AG08396 (cell line): ENCODE measurements at regions not wholly inside any gene's neighbourhood (a gene's known extent, or its start where the extent isn't known, plus 50 kb on each side); places are given as distances from the start of the nearest gene placed in this dataset.
"Not testable (repeated sequence)": the region's sequence is repeated elsewhere in the genome, so short reads cannot be mapped to it uniquely, and the experiment has no call there.

ENCODE experiments used
- DNase-seq: peaks from one replicate; pipeline ENCODE4 v3.0.0; 2012; ENCODE audit warnings: low spot score, mixed read lengths

DNA sequence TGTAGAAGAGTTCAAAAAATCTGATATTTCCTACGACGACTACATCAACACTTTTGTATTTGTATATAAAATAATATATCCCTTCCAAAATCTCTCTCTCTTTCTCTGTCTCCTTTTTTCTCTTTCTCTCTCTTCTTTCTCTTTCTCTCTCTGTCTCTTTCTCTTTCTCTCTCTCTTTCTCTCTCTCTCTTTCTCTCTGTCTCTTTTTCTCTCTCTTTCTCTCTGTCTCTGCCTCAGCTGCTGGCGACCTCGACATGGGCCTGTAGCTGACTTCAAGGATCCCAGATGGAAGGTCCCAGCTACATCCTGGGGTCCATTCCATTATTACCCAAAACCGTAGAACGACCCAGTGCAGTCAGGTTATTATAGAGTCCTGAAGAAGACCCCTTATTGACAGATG, 90.0 kb downstream of the CD24 start:
- no peak for DNase-seq

DNA sequence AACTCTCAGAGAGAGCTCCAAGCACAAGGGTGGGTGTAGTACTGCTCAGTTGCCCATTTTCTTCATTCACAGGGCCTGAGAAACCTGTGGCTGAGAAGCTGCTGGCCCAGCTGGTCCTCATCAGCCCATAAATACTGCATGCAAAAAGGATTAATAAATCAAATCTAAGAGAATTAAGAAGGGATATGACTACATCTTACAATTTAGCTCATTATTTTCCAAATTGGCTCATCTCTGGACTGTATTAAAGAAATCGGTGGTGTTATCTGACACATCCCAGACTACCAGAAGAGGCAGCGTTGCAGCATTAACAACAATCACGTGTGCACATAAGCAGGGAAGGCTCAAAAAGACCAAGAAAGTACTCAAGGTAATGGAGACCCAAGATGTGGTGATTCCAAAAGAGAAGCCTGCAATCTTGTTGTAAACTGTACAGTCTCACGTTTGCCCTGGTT, 90.7 kb downstream of the CD24 start:
- no peak for DNase-seq

DNA sequence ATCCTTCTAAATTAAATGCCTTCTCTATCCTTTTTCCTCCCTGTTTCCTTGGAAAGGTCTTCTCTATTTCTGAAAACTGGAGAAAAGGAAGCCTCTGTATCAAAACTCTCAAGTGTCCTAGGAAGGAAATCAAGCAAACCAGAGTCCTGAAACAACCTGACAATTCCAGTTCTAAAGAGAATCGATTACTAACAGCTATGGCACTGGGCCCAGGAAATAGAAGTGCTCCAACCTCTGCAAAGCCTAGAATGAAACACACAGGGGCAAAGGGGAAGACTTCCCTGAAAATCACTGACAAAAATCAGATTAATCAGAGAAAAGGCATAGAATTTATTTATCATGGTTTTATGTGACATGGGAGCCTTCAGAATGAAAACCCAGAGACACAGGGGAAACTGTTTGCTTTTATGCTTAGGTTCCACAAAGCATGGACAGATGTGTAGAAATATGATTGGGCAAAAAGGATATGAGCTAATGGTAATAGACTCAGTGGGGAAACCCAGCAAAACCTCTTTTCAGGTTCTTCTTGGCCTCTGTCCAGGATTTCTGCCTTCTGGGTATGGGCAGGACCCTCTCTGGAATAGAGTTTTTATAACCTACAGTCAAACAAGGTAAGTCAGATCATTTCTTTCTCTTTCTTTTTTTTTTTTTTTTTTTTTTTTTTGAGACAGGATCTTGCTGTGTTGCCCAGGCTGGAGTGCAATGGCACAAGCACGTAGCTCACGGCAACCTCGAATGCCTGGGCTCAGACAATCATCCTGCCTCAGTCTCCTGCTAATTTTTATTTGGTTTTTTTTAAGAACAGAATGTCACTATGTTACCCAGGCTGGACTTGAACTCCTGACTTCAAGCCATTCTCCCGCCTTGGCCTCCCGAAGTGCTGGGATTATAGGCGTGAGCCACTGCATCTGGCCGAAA, 91.7 kb downstream of the CD24 start:
- no peak for DNase-seq

DNA sequence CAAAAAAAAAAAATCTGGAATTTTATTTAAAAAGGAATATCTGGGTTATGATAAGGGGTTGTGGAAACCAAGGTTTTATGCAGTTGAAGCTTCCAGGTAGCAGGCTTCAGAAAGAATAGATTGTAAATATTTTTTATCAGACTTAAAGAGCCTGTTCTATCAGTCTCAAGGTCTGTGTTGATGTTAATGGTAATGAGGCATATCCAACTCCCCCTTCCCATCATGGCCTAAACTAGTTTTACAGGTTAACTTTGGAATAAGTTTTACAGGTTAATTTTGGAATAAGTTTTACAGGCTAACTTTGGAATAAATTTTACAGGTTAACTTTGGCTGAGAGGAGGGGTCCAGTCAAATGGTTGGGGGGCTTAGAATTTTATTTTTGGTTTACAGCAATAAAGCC, 92.4 kb downstream of the CD24 start:
- DNase-seq, result no peak

DNA sequence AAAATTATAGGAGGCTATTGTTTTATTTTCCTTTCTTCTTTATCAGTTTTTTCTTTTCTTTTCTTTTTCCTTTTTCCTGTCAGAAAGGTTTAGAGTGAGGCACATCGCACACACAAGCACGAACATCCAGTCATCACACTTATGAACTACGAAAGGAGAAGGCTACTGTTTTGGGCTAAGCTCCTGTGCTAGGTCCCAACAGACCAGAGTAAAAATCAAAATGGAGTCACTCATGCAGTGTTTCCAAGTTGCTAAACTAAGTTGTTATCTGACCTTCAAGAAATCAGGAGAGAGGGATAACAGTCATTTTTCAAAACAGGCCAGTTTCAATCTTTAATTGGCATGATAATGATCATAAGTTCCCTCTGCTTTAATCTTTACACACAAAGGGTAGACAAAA, 93.6 kb downstream of the CD24 start:
- DNase-seq, result no peak

DNA sequence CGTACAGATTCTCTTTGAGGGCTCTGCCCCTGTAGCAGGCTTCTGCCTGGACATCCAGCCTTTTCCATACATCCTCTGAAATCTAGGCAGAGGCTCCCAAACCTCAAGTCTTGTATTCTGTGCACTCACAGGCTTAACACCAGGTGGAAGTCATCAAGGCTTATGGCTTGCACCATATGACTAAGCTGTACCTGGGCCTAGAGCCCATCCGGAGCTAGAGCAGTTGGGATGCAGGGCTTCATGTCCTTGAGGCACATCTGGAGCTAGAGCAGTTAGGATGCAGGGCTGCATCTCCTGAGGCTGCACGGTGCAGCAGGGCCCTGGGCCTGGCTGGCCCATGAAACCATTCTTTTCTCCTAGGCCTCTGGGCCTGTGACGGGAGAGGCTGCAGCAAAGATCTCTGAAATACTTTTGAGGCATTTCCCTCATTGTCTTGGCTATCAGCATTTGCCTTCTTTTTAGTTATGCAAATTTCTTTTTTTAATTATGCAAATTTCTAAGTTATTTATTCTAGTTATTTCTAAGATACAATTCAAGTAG, 98.7 kb downstream of the CD24 start:
- no peak for DNase-seq

DNA sequence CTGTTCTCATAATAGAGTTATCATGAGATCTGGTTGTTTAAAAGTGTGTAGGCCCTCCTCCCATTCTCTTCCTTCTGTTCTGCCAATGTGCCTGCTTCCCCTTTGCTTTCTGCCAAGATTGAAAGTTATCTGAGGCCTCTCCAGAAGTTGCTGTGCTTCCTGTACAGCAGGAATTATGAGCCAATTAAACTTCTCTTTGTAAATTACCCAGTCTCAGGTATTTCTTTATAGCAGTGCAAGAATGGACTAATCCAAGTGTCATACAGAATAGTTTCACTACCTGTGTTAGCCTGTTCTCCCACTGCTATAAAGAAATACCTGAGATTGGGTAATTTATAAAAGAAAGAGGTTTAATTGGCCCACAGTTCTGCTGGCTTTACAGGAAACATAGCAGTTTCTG, 100.0 kb downstream of the CD24 start:
- no peak for DNase-seq

DNA sequence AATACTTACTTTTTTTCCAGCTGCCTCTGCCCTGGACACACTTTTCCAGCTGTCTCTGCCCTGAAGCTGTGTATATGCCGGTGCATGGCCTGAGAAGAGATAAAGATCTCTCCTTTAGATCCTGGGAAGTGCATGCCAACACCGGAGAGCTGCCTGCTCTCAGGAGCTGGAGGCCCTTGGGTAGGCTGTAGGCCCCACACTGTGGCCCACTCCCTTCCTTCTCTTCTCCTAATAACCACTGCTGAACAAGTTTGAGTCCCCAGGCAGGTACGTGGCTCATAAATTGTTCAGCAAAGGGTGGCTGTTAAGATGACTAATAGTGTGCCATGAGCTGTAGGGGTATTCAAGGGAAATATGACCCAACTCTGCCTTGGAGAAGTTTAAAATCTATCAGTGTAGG, 102.5 kb downstream of the CD24 start:
- DNase-seq, result no peak

DNA sequence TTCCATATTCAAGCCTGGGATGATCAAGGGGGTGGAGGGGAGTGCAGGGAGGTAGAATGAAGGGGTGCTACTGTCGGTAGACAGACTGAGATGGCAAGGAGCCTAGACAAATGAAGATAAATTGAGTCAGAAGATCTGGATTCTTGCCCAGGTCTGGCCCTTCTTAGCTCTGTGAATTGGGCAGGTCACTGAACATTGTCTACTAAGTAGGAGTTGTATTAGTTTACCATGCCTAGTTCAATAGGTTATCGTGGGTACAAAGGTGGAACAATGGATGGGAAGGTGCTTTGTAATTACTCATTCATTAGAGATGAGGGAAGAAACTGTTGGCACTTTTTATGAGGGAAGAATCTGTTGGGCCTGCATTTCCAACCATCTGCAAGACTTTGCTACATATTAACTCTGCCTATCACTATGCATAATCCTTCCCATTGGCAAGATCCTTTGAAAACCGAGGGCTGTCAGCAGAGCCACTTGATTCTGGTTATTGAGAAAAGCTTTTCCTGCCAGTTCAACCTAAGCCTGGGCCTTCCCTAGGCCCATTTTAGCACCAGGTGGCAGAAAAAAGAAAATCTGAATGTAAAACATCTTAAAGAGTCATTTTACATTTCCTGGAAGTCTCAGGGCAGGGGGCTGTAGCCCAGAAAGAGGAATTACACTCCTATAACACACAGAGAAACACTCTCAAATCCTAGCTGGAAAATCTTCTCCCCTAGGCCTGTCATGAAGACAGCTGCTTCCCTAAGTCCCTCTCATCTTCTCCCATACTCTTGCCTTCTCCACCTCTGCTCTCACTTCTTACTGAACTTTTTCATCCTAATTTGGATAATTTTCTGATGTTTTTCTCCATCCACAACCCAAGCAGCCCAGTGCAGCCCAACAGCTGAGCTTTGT, 103.5 kb downstream of the CD24 start:
- no peak for DNase-seq

DNA sequence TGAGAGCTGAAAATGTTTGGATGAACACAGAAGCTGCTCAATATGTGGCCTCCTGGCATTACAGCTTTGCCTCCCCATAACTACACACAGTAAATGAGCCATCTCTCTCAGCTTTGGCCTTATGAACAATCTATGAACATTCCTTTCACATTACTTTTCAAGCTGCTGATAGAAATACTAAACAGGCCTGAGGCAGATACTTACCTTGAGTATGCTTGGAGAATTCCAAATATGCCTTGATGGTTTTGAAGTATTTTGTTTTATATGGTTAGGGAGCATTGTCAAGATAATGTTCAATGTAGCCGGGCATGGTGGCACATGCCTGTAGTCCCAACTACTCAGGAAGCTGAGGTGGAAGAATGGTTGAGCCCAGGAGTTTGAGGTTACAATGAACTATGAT, 104.5 kb downstream of the CD24 start:
- peak; percentile 66 for DNase-seq

DNA sequence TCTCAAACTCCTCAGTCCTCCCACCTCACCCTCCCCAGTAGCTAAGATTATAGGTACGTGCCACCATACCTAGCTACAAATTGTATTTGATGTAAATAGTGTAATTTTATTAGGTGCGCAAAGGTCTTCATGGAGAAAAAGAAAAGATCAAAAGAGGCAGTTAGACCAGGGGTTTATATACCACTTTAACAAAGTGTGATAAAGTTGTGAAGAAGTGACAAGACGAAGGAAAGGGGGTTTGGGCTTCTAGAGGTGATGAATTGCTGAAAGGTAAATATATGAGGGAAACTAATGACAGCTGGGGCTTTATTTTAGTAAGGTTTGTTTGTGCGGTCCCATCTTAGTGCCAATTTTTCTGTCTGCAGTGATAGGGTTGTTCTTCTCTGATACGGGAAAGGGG, 105.3 kb downstream of the CD24 start:
- DNase-seq, result no peak

DNA sequence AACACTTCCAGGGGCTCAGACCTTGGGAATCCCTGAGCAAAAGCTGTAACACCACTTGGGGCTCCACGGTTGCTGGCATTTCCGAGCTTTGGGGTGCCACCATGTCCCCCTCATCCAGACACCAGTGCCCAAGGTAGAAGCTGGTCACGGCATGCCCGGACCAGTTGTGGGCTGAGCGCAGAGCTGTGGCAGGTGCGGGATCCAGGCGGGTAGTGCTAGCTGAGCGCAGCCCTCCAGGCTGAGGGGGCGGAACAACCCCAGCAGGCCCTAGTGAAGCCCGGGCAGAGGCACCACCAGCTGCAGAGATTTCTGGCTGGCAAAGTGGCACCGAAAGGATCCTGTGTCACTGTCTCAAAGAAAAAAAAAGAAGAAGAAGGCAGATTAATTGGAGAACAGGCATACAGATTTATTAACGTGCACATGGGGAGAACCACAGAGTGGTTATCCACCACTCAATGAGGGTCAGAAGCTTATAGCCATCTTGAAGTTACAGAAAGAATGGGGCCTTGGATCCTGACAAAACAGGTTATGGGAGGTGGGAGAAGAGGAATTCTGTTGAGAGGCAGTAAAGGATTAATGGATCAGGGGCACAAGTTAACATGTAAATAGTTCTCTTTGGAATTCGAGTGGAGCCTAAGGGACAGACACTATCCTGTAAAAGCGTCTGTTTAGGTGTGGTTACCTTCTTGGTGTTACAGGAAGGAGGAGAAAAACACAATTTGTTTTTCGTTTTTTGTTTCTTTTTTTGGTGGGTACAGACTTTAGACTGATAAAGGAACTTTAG, 107.5 kb downstream of the CD24 start:
- no peak for DNase-seq

DNA sequence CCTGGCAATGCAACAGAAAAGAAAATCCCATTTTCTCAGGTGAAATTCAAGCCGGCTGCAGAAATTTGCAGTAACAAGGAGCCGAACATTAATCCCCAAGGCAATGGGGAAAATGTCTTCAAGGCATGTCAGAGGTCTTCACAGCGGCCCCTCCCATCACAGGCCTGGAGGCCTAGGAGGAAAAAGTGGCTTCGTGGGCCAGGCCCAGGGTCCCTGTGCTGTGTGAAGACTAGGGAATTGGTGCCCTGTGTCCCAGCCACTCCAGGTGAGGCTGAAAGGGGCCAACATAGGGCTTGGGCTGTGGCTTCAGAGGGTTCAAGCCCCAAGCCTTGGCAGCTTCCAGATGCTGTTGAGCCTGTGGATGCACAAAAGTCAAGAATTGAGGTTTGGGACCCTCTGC, 111.7 kb downstream of the CD24 start:
- DNase-seq, result no peak

DNA sequence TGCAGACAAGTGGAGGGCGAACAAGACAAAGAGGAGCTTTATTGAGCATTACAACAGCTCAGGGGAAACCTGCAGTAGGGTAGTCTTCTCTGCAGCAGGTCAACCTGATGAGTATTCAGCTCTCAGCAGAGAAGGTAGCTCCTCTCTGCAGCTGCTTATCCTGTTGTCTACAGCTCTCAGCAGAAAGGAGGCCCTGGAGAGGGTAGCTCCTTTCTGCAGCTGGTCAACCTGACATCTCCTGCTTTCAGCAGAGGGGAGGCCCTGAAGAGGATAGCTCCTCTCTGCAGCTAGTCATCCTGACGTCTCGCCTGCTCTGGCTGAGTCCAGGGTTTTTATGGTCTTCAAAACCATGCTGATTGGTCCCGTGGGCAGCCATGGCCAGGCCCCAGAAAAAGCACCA, 113.6 kb downstream of the CD24 start:
- DNase-seq, result no peak

DNA sequence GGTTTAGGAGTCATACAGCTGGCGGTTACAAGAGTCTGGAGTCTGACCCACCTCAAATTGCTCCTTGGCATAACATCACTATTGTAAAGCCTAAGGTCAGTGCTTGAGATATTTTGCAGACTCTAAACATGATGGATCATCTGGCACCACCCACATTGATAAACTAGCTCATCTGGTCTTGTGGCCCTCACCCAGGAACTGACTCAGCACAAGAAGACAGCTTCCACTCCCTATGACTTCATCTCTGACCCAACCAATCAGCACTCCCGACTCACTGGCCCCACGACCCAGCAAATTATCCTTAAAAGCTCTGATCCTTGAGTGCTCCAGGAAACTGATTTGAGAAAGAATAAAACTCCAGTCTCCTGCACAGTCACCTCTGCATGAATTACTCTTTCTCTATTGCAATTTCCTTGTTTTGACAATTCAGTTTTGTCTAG, 115.9 kb downstream of the CD24 start:
- DNase-seq, result peak; percentile 21

DNA sequence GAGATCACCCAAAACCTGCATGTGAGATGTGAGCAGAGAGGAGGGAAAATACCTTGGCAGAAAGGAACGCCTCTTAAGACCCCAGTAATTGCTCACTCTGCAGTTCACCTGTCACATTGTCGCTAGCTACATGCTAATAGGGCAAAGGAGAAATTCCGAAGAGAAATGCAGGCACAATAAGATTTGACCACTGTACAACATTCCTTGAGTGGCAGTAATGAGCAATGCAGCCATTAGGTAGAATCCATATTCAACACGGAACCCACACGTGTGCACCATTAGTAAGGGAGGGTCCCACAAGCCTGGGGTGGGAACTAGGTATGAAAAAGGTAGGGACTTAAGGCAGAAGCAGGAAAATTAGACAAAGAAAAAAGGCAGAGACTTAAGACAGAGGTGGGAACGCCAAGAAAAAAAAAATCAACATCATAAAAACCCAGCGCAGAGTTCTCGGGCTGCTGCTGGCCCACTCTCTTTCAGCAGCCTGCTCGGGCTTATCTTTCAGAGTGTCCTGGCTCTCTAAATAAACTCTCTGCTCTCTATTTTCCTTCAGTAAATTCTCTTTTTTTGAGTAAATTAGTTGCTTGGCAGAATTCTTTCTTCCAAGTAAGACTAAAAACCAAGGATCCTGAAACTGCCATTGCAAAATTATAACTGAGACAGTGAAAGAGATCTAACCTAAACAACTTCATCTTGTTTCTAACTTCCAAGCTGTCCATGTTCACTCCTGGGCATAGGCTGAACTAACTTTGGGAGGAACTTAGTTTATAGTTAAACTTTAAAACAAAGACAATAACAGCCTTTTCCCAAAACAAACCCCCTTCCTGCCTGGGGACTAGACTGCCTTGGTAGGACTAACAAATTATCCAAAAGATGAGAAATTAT, 116.5 kb downstream of the CD24 start:
- peak; percentile 1 for DNase-seq

DNA sequence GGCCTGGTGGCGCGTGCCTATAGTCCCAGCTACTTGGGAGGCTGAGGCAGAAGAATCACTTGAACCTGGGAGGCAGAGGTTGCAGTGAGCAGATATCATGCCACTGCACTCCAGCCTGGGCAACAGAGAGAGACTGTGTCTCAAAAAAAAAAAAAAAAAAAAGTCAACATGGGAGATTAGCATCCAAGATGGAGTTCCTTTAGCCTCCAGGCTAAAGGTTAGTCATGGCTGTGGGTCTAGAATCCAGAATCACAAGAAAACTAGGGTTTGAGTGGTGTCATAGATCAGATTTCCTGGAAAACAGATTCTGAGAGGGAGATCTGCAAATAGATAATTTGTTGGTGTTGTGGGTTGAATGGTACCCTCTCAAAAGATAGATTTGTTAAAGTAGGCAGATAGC, 117.2 kb downstream of the CD24 start:
- DNase-seq, result not testable (repeated sequence)

DNA sequence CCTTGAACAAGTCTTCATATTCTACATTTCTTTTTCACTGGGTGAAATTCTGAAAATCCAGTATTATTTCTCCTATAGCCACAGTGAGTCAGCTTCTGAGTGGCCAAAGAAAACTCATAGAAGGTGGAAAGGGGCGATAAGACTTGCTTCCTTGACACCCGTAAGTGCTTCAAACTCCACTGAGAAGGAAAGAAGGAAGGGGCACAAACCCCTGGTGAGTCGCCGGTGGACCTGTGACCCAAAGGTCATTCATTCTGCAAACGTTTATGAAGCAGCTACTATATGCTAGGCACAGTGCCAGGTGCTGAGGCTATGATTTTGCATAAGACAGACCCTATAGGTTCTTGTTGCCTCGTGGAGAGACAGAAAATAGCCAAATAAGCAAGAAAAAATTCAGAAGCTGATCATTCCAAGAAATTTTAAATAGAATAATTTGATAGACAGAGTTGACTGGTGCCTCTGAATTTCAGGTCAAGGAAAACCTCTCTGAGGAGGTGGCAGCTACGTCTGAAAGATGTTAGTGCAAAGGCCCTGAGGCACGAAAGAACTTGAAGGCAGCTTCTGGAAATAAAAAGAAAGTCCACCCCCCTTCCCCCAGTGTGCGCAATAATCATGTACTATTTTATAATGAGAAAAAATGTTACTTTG, 118.2 kb downstream of the CD24 start:
- no peak for DNase-seq

DNA sequence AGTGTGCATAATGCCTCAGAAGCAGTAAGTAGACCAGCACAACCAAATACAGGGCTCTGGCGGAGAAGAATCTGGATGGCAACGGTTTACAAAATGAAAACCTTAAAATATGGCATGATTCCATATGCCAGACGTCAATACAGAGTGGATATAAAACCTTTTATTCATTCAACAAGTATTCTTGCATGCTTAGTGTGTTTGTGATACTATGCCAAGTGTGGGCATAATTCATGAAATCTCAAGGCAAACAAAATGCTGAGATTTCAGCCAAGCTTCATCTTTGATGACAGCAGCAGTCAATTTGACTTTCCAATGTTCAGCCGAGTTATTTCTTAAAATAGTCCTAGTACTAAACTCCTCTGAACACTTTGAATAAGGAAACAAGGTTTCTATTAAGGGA, 119.4 kb downstream of the CD24 start:
- DNase-seq, result no peak

DNA sequence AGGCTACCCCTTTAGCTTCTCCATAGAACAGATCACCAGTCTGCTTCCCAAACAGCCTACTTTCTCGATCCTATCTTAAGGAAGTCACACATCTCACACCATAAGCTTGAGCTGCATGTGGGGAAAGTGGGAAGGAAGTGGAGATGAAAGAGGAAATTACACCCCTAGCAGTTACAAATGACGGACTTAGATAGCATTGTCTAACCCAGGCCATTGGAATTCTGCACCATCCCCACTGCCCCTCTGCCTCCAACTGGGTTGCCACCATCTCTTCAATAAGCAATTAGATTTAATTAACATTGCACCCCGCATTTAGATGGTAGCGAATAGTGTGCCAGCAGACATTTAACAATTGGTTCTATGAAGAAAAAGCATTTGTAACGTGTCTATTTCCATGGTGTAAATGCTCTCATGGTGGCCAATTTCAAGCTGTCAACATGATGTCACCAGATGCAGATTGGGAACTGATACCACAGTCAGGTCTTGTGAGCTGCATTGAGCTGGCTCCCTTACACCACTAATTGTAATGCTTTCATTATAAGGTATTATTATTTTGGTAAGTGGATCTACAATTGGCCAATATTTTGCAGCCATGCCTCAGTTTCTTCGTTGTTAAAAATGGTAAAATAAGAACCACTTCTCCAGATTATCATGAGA, 124.7 kb downstream of the CD24 start:
- DNase-seq, result no peak
